ENCODE measurements at regions not wholly inside any gene's neighbourhood (a gene's known extent, or its start where the extent isn't known, plus 50 kb on each side); places are given as distances from the start of the nearest gene placed in this dataset.

- TF ChIP-seq MAX (IDR thresholded peaks at IDR 0.05; ENCODE audit: low read depth, low read length) = no peak
- TF ChIP-seq CTCF (IDR thresholded peaks at IDR 0.05; ENCODE audit: low read depth, low read length) = no peak
- TF ChIP-seq MYC (IDR thresholded peaks at IDR 0.05; ENCODE audit: low read depth, low read length) = no peak
- TF ChIP-seq POLR2A (IDR thresholded peaks at IDR 0.05; ENCODE audit: extremely low read depth, insufficient read length) = no peak
These were observed 62.5 kb downstream of the NPY1R start for GRCh38 chr4:163269869-163270268.

Measured in NB4 (cell line).